Heart left ventricle (tissue), 16 donors: ENCODE measurements at regions not wholly inside any gene's neighbourhood (a gene's known extent, or its start where the extent isn't known, plus 50 kb on each side); places are given as distances from the start of the nearest gene placed in this dataset.

Experiments
- ATAC-seq, 4 donors: fragments of 200-7000 bp; cut with Tn5 transposase; one replicate each; pipeline ENCODE4 v1.9.1; 2020 to 2022; ENCODE audit warnings: moderate library complexity in 4 of 4, mild to moderate bottlenecking in 3 of 4, moderate number of reproducible peaks in 1 of 4
- DNase-seq, 5 donors: peaks; one replicate each; pipeline ENCODE4 v3.0.0-alpha.2; 2020
- H3K27ac ChIP-seq, 12 donors: fragments of 200-600 bp; sonication (generic) in 4 of 12; one replicate each; pipeline versions ENCODE4 v1.5.0 to v1.8.0; 2016 to 2022; ENCODE audit warnings: mild to moderate bottlenecking in 2 of 12
- H3K27me3 ChIP-seq, 9 donors: fragments of 200-600 bp; sonication (generic) in 2 of 9; one replicate each; pipeline versions ENCODE4 v1.5.1 to v1.8.0; 2016 to 2022; ENCODE audit warnings: mild to moderate bottlenecking in 3 of 9
- H3K36me3 ChIP-seq, 9 donors: fragments of 200-600 bp; sonication (generic) in 2 of 9; one replicate each; pipeline versions ENCODE4 v1.5.0 to v1.8.0; 2018 to 2022; ENCODE audit warnings: mild to moderate bottlenecking in 2 of 9
- H3K4me1 ChIP-seq, 12 donors: fragments of 200-600 bp; sonication (generic) in 4 of 12; one replicate each; pipeline versions ENCODE4 v1.5.0 to v1.8.0; 2016 to 2022; ENCODE audit warnings: mild to moderate bottlenecking in 3 of 12
- H3K4me3 ChIP-seq, 12 donors: fragments of 200-600 bp; sonication (generic) in 4 of 12; one replicate each; pipeline versions ENCODE4 v1.5.0 to v1.8.0; 2017 to 2022; ENCODE audit warnings: mild to moderate bottlenecking in 9 of 12, moderate library complexity in 4 of 12
- H3K9me3 ChIP-seq, 12 donors: fragments of 200-600 bp; sonication (generic) in 4 of 12; one replicate each; pipeline versions ENCODE4 v1.5.0 to v1.8.0; 2016 to 2022; ENCODE audit warnings: mild to moderate bottlenecking in 1 of 12
- CTCF ChIP-seq, 12 donors: fragments of 200-600 bp; sonication (generic) in 4 of 12; IDR thresholded peaks; one replicate each; pipeline versions ENCODE4 v1.5.0 to v1.8.0; 2018 to 2022; ENCODE audit warnings: antibody characterized with exemption in 12 of 12, mild to moderate bottlenecking in 5 of 12
- POLR2A ChIP-seq, 2 donors: fragments of 450-650 bp; IDR thresholded peaks; one replicate each; pipeline ENCODE4 v1.6.1; 2017; ENCODE audit warnings: antibody characterized with exemption in 2 of 2, mild to moderate bottlenecking in 2 of 2, moderate library complexity in 2 of 2
- WGBS, 4 donors: extraction: QIAGEN DNeasy Blood & Tissue Kit in 2 of 4; methylation state at CpG; one replicate each; pipeline versions ENCODE4 v1.1.5 to v1.1.7; 2013 to 2018; 5-methylcytosine and 5-hydroxymethylcytosine counted together
- intact Hi-C, 10 donors: fragments of 100-400 bp; cut with DNase I; formaldehyde crosslinking; loops; one replicate each; pipeline versions ENCODE4 v1.11.1 to v1.14.2; 2022
- donor health status: ischemic (EF 13 %, LVEDD 7.1; RV severe dilation, severe dysfunction).
- donor health status: healthy with polysubstance abuse.
- donor health status: DM: no; HTN: yes; CAD: no.
- donor health status: DM: no; HTN: no; CAD: no.
- donor health status: ischemic (EF 25% LVEDD 6.9; RV normal size, moderate dysfunction).
- donor health status: ischemic (EF 25% LVEDD 5.7; RV mildly dilated, moderate dysfunction).
- donor health status: healthy.
- donor health status: DM: yes; HTN: yes; CAD: no.
- donor health status: ischemic (EF 35%, LVEDD 5.7; RV mildly dilated, moderate dysfunction).
- donor health status: nonischemic (EF 11% LVEDD 7.7; RV severe dilation, severe dysfunction).
- donor health status: DM: yes; HTN: yes; CAD: no.
- donor health status: PGD.
- donor health status: ischemic (EF 29% LVEDD 5.4; RV normal size, mild dysfunction).
- donor health status: nonischemic (EF 23%, LVEDD 6.1; RV moderate dilation, normal function).

- no peaks in the 10 kb centered on the region for H3K4me1 ChIP-seq
- H3K9me3 ChIP-seq = no peaks in the 10 kb centered on the region
- TF ChIP-seq POLR2A (IDR thresholded peaks at IDR 0.05) = no peak
- TF ChIP-seq CTCF (IDR thresholded peaks at IDR 0.05) = no peak
- H3K27ac ChIP-seq = no peak overlapping the region
- no peak for ATAC-seq
- 90 to 95% (median 92%) methylated on average over 1 of the region's 1 CpG for whole genome bisulfite sequencing, 4 donors
- no peak overlapping the region for H3K4me3 ChIP-seq
- H3K36me3 ChIP-seq = no peaks in the 10 kb centered on the region
- intact Hi-C loops = no loop called here
- DNase-seq = no peak
- H3K27me3 ChIP-seq = no peaks in the 10 kb centered on the region
Observed at GRCh38 chr4:62490635-62491034, 1290.5 kb downstream of the ADGRL3 start.

- no peak overlapping the region for H3K4me3 ChIP-seq
- H3K9me3 ChIP-seq = no peaks in the 10 kb centered on the region
- ATAC-seq = peak in 2 of 4 donors; percentile 13 to 52
- DNase-seq = no peak
- WGBS, 4 donors = 59 to 74% (median 68%) methylated on average over 1 of the region's 1 CpG
- H3K4me1 ChIP-seq = no peaks in the 10 kb centered on the region
- H3K36me3 ChIP-seq = no peaks in the 10 kb centered on the region
- TF ChIP-seq POLR2A (IDR thresholded peaks at IDR 0.05) = no peak
- no peak for TF ChIP-seq CTCF (IDR thresholded peaks at IDR 0.05)
- no peaks in the 10 kb centered on the region for H3K27me3 ChIP-seq
- H3K27ac ChIP-seq = no peak overlapping the region
- intact Hi-C loops = no loop called here
Observed at GRCh38 chr4:62487016-62487415, 1286.9 kb downstream of the ADGRL3 start.

- H3K9me3 ChIP-seq = no peaks in the 10 kb centered on the region
- ATAC-seq (no peak), DNase-seq (no peak)
- no peaks in the 10 kb centered on the region for H3K27me3 ChIP-seq
- TF ChIP-seq POLR2A (IDR thresholded peaks at IDR 0.05) (no peak), CTCF (IDR thresholded peaks at IDR 0.05) (no peak)
- 81 to 97% (median 86%) methylated on average over 3 of the region's 3 CpGs for WGBS, 4 donors
- no peak overlapping the region for H3K4me3 ChIP-seq
- no peak overlapping the region for H3K27ac ChIP-seq
- intact Hi-C loops = no loop called here
- no peaks in the 10 kb centered on the region for H3K4me1 ChIP-seq
- no peaks in the 10 kb centered on the region for H3K36me3 ChIP-seq
Observed at GRCh38 chr4:62484357-62484756, 1284.2 kb downstream of the ADGRL3 start.

- DNase-seq (no peak), ATAC-seq (no peak)
- H3K9me3 ChIP-seq = no peaks in the 10 kb centered on the region
- H3K27ac ChIP-seq = no peak overlapping the region
- intact Hi-C loops = no loop called here
- H3K4me3 ChIP-seq = no peak overlapping the region
- no peaks in the 10 kb centered on the region for H3K27me3 ChIP-seq
- 79 to 90% (median 87%) methylated on average over 3 of the region's 3 CpGs for WGBS, 4 donors
- no peak for TF ChIP-seq CTCF (IDR thresholded peaks at IDR 0.05)
- no peak for TF ChIP-seq POLR2A (IDR thresholded peaks at IDR 0.05)
- H3K4me1 ChIP-seq = no peaks in the 10 kb centered on the region
- no peaks in the 10 kb centered on the region for H3K36me3 ChIP-seq
Observed at GRCh38 chr4:62482355-62482754, 1282.2 kb downstream of the ADGRL3 start.
